GM12873 (cell line): ENCODE measurements at regions not wholly inside any gene's neighbourhood (a gene's known extent, or its start where the extent isn't known, plus 50 kb on each side); places are given as distances from the start of the nearest gene placed in this dataset.

Source experiments
- TF ChIP-seq, protein P1 (sequence below): IDR thresholded peaks from 2 replicates; pipeline ENCODE4 v1.5.1; 2012; ENCODE audit warnings: low read depth, mild to moderate bottlenecking, moderate library complexity, low read length, control low read depth; ENCODE audit not compliant: insufficient read depth; ENCODE audit errors: missing control alignments

DNA sequence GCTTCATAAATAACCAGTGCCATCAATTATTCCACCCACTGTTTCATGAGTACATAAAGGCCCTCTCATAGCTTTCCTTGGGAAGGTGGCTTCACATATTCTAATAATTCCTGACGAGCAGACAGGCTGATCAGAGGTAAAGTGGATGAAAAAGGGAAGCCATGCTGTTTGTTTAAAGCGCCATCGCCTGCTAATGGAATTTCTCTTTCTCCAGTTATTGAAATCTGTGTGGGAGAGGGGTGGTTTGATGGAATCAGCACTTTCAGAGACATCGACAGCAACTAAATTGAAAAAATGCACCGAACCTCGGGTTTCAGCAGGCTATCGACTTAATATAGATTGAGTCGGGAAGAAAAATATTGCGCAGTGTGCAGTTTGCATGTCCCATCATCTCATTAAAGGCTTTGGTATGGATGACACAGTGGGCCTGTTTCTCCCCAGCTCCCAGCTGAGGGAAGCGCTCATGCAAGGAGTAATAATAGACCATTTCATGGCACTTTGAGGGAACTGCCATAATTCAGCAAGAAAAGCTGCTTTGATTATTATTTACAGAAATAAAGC, 472.1 kb downstream of the RBFOX1 start:
- TF ChIP-seq, protein P1, sequence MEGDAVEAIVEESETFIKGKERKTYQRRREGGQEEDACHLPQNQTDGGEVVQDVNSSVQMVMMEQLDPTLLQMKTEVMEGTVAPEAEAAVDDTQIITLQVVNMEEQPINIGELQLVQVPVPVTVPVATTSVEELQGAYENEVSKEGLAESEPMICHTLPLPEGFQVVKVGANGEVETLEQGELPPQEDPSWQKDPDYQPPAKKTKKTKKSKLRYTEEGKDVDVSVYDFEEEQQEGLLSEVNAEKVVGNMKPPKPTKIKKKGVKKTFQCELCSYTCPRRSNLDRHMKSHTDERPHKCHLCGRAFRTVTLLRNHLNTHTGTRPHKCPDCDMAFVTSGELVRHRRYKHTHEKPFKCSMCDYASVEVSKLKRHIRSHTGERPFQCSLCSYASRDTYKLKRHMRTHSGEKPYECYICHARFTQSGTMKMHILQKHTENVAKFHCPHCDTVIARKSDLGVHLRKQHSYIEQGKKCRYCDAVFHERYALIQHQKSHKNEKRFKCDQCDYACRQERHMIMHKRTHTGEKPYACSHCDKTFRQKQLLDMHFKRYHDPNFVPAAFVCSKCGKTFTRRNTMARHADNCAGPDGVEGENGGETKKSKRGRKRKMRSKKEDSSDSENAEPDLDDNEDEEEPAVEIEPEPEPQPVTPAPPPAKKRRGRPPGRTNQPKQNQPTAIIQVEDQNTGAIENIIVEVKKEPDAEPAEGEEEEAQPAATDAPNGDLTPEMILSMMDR, result no peak

DNA sequence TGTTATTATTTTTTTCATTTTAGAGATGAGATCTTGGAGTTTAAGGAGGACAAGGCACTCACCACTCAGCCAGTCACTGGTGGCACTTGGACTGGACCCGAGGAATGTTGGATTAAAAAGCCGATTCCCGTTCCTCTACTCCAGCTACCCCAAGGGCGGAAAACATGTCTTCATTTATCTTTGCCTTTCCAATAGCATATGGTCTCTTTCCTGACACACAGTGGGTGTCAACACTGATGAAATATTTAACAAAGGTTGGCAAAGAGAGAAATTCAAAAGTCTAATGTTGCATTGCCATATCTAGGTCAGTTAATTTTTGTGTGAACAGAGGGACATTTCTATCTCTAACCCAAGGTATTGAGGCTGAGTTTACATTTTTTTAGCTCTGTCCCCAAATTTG, 459.7 kb downstream of the RBFOX1 start:
- TF ChIP-seq, protein P1, result no peak

DNA sequence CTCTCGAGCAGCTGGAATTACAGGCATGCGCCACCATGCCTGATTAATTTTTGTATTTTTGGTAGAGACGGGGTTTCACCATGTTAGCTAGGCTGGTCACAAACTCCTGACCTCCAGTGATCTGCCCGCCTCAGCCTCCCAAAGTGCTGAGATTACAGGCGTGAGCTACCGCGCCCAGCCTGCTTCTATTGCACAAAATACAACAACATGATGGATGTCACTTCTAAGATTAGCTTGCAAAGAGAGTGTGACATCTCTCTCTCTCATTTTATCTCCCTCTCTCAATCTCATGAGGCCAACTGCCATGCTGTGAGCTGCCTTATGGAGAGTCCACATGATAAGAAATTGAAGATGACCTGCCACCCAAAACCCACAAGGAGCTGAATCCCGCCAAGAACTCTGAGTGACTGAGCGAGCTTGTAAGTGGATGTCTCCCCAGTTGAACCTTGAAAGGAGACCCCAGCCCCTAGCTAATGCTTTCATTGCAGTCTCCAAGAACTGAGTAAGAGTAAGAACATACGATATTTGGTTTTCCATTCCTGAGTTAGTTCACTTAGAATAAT, 458.5 kb downstream of the RBFOX1 start:
- TF ChIP-seq, protein P1, result no peak

DNA sequence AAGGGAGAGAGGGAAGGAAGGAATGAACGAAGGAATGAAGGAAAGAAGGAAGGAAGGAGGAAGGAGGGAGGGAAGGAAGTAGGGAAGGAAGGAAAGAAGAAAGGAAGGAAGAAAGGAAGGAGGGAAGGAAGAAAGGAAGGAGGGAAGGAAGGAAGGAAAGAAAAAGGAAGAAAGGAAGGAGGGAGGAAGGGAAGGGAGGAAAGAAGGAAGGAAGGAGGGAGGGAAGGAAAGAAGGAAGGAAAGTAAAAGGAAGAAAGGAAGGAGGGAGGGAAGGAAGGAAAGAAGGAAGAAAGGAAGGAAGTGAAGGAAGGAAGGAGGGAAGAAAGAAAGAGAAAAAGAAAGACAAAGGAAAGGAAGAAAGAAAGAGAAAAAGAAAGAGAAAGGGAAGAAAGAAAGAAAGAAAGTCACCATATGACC, 442.4 kb downstream of the RBFOX1 start:
- TF ChIP-seq, protein P1, result no peak

DNA sequence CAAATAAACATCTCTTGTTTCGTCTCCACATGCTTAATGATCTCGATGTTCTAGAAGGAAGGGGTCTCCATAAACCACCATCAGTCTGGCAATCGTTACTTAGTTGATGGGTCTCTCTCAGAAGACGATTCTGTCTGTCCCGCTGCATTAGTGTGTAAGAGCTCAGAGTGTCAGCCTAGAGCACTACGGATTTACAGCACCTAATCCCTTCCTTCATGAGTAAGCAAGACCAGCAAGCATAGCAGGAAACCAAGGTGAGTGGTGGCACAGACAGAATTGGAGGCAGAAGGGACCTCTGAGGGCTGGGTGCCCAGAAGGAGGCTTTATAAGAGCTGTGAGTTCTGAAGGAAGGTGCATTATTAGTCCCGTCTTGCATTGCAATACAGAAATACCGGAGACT, 440.1 kb downstream of the RBFOX1 start:
- TF ChIP-seq, protein P1, result no peak

DNA sequence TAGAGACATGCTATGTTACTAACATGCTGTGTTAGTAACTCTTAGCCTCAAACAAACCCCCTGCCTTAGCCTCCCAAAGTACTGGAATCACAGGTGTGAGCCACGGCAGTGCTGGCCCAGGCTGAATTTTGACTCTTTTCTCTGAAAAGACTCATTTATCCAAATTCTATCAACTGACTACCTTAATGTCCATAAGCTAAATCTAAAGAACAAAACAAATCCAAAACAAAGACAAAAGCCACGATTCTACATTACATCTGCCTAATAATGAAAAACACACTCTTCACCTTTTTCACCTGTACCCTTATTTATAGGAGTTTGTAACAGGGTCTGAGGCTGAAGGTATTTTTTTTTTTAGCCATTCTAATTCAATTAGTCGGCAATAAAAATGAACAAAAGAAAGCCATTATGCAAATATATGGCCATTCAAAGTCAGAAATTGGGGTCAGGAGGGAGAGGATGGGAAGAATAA, 432.5 kb downstream of the RBFOX1 start:
- TF ChIP-seq, protein P1, result no peak

DNA sequence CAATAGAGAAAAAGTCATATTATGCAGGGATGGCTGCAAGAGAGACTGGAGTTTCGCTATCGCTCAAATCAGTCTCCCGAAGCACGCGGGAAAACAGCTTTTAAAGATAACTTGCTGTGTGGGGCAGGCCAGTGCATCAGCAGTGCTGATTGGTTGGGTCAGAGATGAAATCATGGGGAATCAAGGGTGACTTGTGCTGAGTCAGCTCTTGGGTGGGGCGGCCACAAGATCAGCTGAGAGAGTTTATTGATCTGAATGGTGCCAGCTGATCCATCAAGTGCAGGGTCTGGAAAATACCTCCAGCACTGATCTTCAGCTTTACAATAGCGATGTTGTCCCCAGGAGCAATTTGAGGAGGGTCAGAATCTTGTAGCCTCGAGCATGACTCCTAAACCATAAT, 430.5 kb downstream of the RBFOX1 start:
- TF ChIP-seq, protein P1, result no peak
